Activated T-cell treated with anti-CD3 and anti-CD28 coated beads for 1 hour (primary cell): ENCODE measurements at regions not wholly inside any gene's neighbourhood (a gene's known extent, or its start where the extent isn't known, plus 50 kb on each side); places are given as distances from the start of the nearest gene placed in this dataset.

ENCODE experiments used
- DNase-seq: peaks from one replicate; pipeline ENCODE4 v3.0.0-alpha.2; 2020; ENCODE audit warnings: low read depth

- DNase-seq = no peak
Measured at GRCh38 chr4:152094970-152095700, 334.3 kb upstream of the GATB start.

- DNase-seq = no peak
Measured at GRCh38 chr4:152091405-152091804, 330.6 kb upstream of the GATB start.

- no peak for DNase-seq
Measured at GRCh38 chr4:152090543-152090942, 329.7 kb upstream of the GATB start.

GRCh38 chr4:152089584-152089983, 328.8 kb upstream of the GATB start:
- no peak for DNase-seq

GRCh38 chr4:152087335-152087734, 326.5 kb upstream of the GATB start:
- no peak for DNase-seq

GRCh38 chr4:152085657-152086056, 324.9 kb upstream of the GATB start:
- DNase-seq = no peak

- no peak for DNase-seq
Measured at GRCh38 chr4:152083338-152083737, 322.5 kb upstream of the GATB start.

- no peak for DNase-seq
Measured at GRCh38 chr4:152081024-152081423, 320.2 kb upstream of the GATB start.

GRCh38 chr4:152079543-152080293, 318.9 kb upstream of the GATB start:
- DNase-seq = no peak

- no peak for DNase-seq
Measured at GRCh38 chr4:152079079-152079478, 318.3 kb upstream of the GATB start.

GRCh38 chr4:152077582-152077981, 316.8 kb upstream of the GATB start:
- DNase-seq = no peak

GRCh38 chr4:152075253-152075928, 314.6 kb upstream of the GATB start:
- DNase-seq = no peak

- no peak for DNase-seq
Measured at GRCh38 chr4:152074573-152074972, 313.8 kb upstream of the GATB start.

GRCh38 chr4:152074088-152074437, 313.3 kb upstream of the GATB start:
- DNase-seq = no peak

GRCh38 chr4:152073351-152074087, 312.7 kb upstream of the GATB start:
- DNase-seq = no peak

GRCh38 chr4:152072906-152073305, 312.1 kb upstream of the GATB start:
- no peak for DNase-seq

- no peak for DNase-seq
Measured at GRCh38 chr4:152072001-152072485, 311.2 kb upstream of the GATB start.

- no peak for DNase-seq
Measured at GRCh38 chr4:152070854-152071253, 310.0 kb upstream of the GATB start.

- no peak for DNase-seq
Measured at GRCh38 chr4:152068866-152069265, 308.1 kb upstream of the GATB start.

- no peak for DNase-seq
Measured at GRCh38 chr4:152065545-152065944, 304.7 kb upstream of the GATB start.

GRCh38 chr4:152064753-152065152, 303.9 kb upstream of the GATB start:
- DNase-seq = no peak

GRCh38 chr4:152064282-152064681, 303.5 kb upstream of the GATB start:
- no peak for DNase-seq
